Esophagus muscularis mucosa (tissue), 4 donors: ENCODE measurements at regions not wholly inside any gene's neighbourhood (a gene's known extent, or its start where the extent isn't known, plus 50 kb on each side); places are given as distances from the start of the nearest gene placed in this dataset.

Experiments used
- DNase-seq: peaks from one replicate; pipeline ENCODE4 v3.0.0-alpha.2; 2017; ENCODE audit errors: extremely low spot score
- H3K27ac ChIP-seq, 4 donors: fragments of 200-600 bp; sonication (generic); replicated peaks in 1 of 4; 1 replicate in 3 of 4; 2 replicates in 1 of 4; pipeline ENCODE4 v1.5.1; 2016 to 2019; ENCODE audit warnings: mild to moderate bottlenecking in 1 of 4
- H3K27me3 ChIP-seq, 4 donors: fragments of 200-600 bp; sonication (generic); one replicate each; pipeline versions ENCODE4 v1.5.1 to v1.6.0; 2016 to 2019
- H3K36me3 ChIP-seq, 4 donors: fragments of 200-600 bp; sonication (generic); one replicate each; pipeline ENCODE4 v1.5.1; 2016 to 2019
- H3K4me1 ChIP-seq, 4 donors: fragments of 200-600 bp; sonication (generic); one replicate each; pipeline ENCODE4 v1.5.1; 2016 to 2019
- H3K4me3 ChIP-seq, 4 donors: fragments of 200-600 bp; sonication (generic); 1 replicate in 2 of 4; 2 replicates in 2 of 4; pipeline ENCODE4 v1.5.1; 2016 to 2019; ENCODE audit warnings: mild to moderate bottlenecking in 4 of 4, moderate library complexity in 1 of 4
- H3K9me3 ChIP-seq, 4 donors: fragments of 200-600 bp; sonication (generic); 1 replicate in 3 of 4; 2 replicates in 1 of 4; pipeline ENCODE4 v1.5.1; 2016 to 2019
- EP300 ChIP-seq: sonication (generic); formaldehyde crosslinking; IDR thresholded peaks from one replicate; pipeline ENCODE4 v1.6.1; 2017; ENCODE audit warnings: antibody characterized with exemption
- POLR2A ChIP-seq: fragments of 450-650 bp; IDR thresholded peaks from one replicate; pipeline ENCODE4 v1.6.1; 2017; ENCODE audit warnings: antibody characterized with exemption, moderate library complexity, mild to moderate bottlenecking, low read depth
- POLR2AphosphoS5 ChIP-seq, 2 donors: sonication (generic); formaldehyde crosslinking; IDR thresholded peaks; one replicate each; pipeline ENCODE4 v1.6.1; 2017; ENCODE audit warnings: antibody characterized with exemption in 2 of 2
- WGBS: methylation state at CpG from one replicate; pipeline ENCODE4 v1.1.5; 2018; 5-methylcytosine and 5-hydroxymethylcytosine counted together
- intact Hi-C: fragments of 100-400 bp; cut with DNase I; formaldehyde crosslinking; loops from one replicate; pipeline ENCODE4 v1.15.1; 2023
- TF ChIP-seq, protein P1 (sequence below), 3 experiments: fragments of 200-600 bp in 2 of 3; fragments of 450-650 bp in 1 of 3; sonication (generic) in 2 of 3; IDR thresholded peaks; one replicate each; pipeline ENCODE4 v1.5.1; 2017 to 2019; ENCODE audit warnings: antibody characterized with exemption in 3 of 3, mild to moderate bottlenecking in 2 of 3, moderate library complexity in 1 of 3

DNA sequence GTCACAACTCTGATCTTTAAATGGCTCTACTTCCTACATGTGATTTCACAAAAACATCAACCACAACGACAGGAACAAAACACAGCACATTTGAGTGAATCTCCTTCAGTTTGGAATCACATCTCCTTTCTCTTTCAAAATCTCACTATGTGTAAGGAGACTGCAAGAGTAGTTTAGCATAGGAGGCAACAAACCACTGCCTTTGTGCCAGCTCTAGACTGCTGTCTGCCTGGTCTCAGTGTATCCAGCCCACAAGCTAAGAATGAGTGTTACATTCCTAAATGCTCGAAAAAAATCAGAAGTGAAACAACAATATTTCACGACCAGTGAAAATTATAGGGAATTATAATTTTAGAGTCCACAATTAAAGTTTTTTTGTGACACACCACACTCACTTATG is 217.0 kb upstream of the STEAP4 start:
- Histone ChIP-seq H3K36me3 (no peaks in the 10 kb centered on the region), H3K4me3 (no peak overlapping the region), H3K4me1 (no peaks in the 10 kb centered on the region), H3K27me3 (no peaks in the 10 kb centered on the region), H3K27ac (no peak overlapping the region), H3K9me3 (no peaks in the 10 kb centered on the region)
- TF ChIP-seq POLR2A (no peak), EP300 (no peak)
- TF ChIP-seq, protein P1, sequence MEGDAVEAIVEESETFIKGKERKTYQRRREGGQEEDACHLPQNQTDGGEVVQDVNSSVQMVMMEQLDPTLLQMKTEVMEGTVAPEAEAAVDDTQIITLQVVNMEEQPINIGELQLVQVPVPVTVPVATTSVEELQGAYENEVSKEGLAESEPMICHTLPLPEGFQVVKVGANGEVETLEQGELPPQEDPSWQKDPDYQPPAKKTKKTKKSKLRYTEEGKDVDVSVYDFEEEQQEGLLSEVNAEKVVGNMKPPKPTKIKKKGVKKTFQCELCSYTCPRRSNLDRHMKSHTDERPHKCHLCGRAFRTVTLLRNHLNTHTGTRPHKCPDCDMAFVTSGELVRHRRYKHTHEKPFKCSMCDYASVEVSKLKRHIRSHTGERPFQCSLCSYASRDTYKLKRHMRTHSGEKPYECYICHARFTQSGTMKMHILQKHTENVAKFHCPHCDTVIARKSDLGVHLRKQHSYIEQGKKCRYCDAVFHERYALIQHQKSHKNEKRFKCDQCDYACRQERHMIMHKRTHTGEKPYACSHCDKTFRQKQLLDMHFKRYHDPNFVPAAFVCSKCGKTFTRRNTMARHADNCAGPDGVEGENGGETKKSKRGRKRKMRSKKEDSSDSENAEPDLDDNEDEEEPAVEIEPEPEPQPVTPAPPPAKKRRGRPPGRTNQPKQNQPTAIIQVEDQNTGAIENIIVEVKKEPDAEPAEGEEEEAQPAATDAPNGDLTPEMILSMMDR (IDR thresholded peaks at IDR 0.05), result no peak
- WGBS, result 67% methylated on average over 3 of the region's 3 CpGs
- no peak for DNase-seq
- intact Hi-C loops, result no loop called here

DNA sequence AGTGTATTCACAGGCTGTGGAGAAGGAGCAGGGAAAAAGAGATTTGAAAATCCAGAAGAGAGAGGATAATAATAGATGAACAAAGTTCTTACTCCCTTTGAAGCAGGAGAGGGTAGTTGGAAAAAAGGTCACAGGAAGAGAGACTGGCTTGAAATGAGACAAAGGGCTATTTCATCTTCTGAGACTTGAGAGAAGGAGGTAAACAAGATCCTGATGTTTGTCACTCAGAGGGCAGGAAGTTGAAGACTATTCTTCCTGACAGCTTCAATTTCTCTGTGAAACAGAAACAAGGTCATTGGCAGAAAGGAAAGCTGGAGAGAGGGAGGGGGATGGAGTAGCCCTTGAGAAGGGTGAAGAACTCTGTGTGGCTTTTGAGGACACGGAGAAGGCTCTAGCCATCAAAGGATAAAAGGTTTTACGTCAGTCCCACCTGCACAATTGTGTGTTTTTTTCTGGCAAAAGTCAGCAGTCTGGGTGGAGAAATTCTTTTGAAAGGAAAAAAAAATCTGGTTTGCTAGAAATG is 216.1 kb upstream of the STEAP4 start:
- intact Hi-C loops, result no loop called here
- Histone ChIP-seq H3K36me3 (no peaks in the 10 kb centered on the region), H3K4me1 (no peaks in the 10 kb centered on the region), H3K9me3 (no peaks in the 10 kb centered on the region), H3K4me3 (no peak overlapping the region), H3K27me3 (no peaks in the 10 kb centered on the region), H3K27ac (no peak overlapping the region)
- WGBS, result 44% methylated on average over 2 of the region's 2 CpGs
- no peak for DNase-seq
- TF ChIP-seq, protein P1 (IDR thresholded peaks at IDR 0.05), result no peak
- TF ChIP-seq POLR2AphosphoS5 (IDR thresholded peaks at IDR 0.05) (no peak), POLR2A (no peak), EP300 (no peak)

DNA sequence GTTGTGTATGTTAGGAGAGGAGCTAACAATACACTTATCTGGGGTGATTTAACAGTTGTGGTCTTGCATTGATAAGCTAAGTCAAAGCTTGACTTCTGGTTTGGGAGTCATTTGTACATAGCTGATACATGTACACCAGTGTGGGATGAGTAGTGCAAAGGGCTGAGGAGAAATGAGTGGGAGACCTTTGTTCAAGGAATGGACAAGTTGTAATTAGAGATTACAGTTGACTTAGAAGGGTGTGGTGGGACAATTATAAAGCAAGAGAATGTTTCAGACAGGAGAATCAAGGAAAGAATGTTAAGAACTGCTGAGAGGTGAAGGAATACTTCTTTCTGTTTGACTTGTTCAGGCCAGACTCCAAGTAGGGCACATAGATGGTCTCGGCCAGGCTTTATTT is 209.7 kb upstream of the STEAP4 start:
- TF ChIP-seq POLR2AphosphoS5 (IDR thresholded peaks at IDR 0.05) (no peak), POLR2A (no peak), EP300 (no peak)
- TF ChIP-seq, protein P1 (IDR thresholded peaks at IDR 0.05), result no peak
- H3K4me1 ChIP-seq, result no peaks in the 10 kb centered on the region
- 72% methylated on average over 1 of the region's 1 CpG for WGBS
- DNase-seq, result no peak
- no peaks in the 10 kb centered on the region for H3K9me3 ChIP-seq
- no peak overlapping the region for H3K4me3 ChIP-seq
- H3K27me3 ChIP-seq, result no peaks in the 10 kb centered on the region
- H3K36me3 ChIP-seq, result no peaks in the 10 kb centered on the region
- intact Hi-C loops, result no loop called here
- H3K27ac ChIP-seq, result no peak overlapping the region

DNA sequence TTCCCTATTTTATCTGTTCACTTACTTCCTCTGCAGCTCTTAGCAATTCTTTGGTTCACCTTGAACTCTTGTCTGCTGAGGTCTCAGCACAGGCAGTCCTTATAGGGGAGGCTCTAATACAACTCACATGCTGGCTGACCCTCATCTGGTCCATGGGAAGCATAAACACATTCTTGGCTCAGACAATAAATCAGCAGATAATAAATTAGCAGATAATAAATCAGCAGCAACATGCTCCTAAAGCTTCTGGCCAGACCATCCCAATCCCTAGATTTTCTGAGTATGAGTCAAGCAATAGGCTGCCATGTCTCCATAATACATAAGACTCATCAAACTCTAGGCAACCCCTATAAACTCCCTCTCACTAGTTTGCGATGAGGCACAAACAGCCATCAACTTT is 208.6 kb upstream of the STEAP4 start:
- TF ChIP-seq EP300 (no peak), POLR2A (no peak), POLR2AphosphoS5 (IDR thresholded peaks at IDR 0.05) (no peak)
- TF ChIP-seq, protein P1 (IDR thresholded peaks at IDR 0.05), result no peak
- H3K4me1 ChIP-seq, result no peaks in the 10 kb centered on the region
- no peak overlapping the region for H3K4me3 ChIP-seq
- H3K27ac ChIP-seq, result no peak overlapping the region
- no peaks in the 10 kb centered on the region for H3K27me3 ChIP-seq
- no peaks in the 10 kb centered on the region for H3K36me3 ChIP-seq
- 58% methylated on average over 1 of the region's 1 CpG for WGBS
- intact Hi-C loops, result no loop called here
- DNase-seq, result no peak
- H3K9me3 ChIP-seq, result peaks cover 0 to 6% (median 0%) of the 10 kb centered on the region in 4 donors

DNA sequence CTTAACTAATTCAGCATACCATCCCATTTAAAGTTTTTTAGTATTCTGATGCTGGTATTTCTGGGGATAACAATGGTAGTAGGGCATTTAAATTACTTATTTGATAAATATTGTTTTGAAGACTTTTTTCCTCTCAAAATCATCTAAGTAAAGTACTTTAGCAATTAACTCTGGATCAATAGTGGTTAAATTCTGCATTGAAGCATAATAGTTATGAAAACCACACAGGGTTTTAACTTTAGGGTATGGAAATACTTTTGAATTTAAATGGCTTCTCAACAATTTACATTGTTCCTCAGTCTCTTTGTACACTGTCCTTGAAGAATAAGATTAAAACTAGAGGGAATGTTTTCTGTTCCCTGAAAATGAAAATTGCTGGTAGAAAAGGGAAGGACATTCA is 202.6 kb upstream of the STEAP4 start:
- H3K4me1 ChIP-seq, result no peaks in the 10 kb centered on the region
- no peak overlapping the region for H3K4me3 ChIP-seq
- H3K36me3 ChIP-seq, result no peaks in the 10 kb centered on the region
- no peak overlapping the region for H3K27ac ChIP-seq
- intact Hi-C loops, result no loop called here
- TF ChIP-seq, protein P1 (IDR thresholded peaks at IDR 0.05), result no peak
- TF ChIP-seq POLR2A (no peak), POLR2AphosphoS5 (IDR thresholded peaks at IDR 0.05) (no peak), EP300 (no peak)
- H3K27me3 ChIP-seq, result no peaks in the 10 kb centered on the region
- peaks cover 0 to 6% (median 0%) of the 10 kb centered on the region in 4 donors for H3K9me3 ChIP-seq
- no peak for DNase-seq
